GM19468 (cell line): ENCODE measurements at regions not wholly inside any gene's neighbourhood (a gene's known extent, or its start where the extent isn't known, plus 50 kb on each side); places are given as distances from the start of the nearest gene placed in this dataset.
"Not testable (repeated sequence)": the region's sequence is repeated elsewhere in the genome, so short reads cannot be mapped to it uniquely, and the experiment has no call there.

ENCODE experiments used
- ATAC-seq: cut with Tn5 transposase; IDR thresholded peaks from one replicate; pipeline ENCODE4 v1.9.1; 2021; ENCODE audit warnings: mild to moderate bottlenecking, moderate library complexity, moderate number of reproducible peaks; ENCODE audit not compliant: unreplicated experiment; ENCODE audit errors: extremely low read depth

DNA sequence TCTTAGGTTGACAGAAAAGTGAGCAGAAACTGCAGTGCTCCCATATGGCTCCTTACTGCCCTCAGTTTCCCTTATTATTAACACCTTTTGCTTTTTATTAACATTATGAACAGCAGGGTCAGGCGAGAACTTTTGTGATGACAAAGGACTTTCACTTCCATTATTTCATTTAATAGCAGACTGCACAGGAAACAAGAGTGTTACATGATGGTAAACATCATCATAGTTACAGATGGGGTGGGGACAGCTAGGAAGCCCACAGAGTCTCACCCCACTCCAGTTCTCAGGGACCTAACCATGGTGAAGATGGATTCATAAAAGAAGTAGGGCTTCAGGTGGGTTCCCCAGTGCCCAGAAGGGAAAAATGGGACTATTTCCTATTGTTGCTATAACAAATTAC is 110.1 kb upstream of the PELI2 start:
- ATAC-seq = no peak

DNA sequence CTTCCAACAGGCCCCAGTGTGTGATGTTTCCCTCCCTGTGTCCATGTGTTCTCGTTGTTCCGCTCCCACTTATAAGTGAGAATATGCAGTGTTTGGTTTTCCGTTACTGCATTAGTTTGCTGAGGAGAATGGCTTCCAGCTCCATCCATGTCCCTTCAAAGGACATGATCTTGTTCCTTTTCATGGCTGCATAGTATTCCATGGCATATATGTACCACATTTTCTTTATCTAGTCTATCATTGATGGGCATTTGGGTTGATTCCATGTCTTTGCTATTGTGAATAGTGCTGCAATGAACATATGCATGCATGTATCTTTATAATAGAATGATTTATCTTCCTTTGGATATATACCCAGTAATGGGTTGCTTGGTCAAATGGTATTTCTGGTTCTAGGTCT is 109.5 kb upstream of the PELI2 start:
- ATAC-seq = not testable (repeated sequence)

DNA sequence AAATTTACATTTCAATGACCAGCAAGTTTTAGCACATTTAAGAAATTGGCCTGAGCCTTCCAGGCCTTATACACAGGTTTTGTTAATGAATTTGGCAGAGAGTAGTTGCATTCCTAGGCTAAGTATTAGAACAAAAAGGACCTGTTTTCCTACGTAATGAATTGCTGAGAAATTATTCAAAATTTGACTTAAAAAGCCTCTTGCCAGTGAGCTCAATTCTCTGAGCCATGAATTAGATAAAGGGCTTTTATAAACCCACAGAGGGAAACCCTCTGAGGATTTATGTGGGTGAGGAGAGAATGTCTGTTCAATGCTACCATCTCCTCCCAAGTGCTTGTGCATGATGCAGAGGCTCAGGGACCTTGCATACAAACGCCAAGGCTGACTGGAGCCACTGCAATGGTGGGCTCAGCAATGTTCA is 94.5 kb upstream of the PELI2 start:
- no peak for ATAC-seq

DNA sequence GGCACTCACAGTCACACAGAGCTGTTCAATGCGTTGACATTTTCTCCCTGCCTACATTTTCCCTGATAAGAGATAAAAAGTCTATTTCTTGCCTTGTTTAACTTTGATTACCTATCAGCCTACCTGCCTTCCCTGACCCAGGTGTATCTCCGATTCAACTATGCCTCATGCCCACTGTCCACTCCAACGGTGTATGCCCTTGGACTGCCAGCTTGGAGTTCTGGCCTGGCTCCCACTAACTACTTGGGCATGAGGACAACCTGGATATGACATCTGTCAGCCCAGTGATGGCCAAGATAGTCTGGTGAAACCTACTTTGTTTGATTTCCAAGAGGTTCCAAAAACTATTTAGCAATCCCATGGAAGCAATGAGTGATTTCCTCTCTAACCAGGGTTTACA is 93.0 kb upstream of the PELI2 start:
- no peak for ATAC-seq

DNA sequence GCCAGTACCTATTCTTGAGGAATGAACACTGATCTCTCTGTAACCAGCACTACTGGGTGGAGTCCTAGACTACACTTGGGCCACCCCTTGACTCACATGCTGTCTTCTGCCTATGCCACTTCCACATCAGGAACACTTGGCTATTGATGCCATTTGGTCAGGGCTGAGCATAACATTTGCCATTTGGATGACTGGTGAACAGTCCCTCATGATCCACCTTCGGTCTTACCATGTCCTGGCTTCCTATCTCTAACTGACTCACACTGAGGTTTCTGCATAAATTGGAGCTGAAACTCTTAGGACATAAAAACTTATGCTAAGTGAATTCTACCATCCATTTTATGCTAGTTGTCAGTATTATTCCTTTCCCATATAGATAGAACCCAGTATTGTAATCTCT is 91.7 kb upstream of the PELI2 start:
- no peak for ATAC-seq

DNA sequence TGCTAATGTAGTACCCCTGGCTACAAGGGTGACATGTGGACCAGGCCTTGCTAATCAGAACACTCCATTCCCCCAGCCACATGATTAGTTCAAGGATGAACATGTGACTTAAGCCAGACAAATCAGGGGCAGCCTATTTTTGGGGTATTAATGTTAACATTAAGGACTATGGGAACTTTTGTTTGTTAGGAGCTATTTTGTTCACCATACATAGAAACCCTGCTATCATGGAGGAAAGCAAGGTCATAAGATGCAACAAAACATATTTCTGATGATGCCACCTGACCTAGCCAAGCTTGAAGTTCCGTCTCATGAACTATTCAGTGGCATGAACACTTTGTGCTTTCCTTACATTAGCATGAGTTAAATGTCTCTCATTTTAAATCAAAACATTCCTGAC is 90.8 kb upstream of the PELI2 start:
- no peak for ATAC-seq

DNA sequence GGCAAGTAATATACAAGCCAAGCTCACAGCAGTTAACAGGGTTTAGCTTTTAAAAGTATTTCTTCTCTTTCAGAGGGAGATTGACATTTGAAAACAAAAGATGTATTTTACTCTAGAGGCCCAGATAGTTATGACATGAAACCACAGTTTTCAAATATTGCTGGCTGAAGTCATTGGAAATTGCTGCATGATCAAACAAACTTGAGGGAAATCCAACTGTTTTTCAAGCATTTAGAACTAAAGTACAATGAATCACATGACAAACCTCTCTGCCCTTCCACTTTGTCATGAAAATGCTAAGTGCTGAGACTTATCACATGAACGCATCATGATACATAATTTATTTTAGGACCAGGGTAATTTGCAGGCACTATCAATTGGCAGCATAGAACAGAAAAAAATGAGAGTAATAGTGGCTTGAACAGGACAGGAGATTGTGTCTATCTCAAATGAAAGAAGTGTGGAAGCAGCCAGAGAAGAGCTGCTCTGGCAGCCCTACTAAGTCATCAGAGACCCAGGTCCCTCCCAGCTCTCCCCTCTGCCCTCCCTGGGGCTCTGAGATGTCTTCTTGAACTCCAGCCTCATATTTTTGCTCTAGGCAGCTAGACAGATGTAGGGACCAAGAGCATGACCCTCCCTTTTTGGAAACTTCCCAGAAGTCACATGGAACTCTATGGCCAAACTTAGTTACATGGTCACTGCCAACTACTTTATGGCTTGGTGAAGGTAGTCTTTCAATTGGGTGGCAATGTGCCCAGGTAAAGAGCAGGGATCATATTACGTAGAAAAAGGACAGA is 90.1 kb upstream of the PELI2 start:
- no peak for ATAC-seq

DNA sequence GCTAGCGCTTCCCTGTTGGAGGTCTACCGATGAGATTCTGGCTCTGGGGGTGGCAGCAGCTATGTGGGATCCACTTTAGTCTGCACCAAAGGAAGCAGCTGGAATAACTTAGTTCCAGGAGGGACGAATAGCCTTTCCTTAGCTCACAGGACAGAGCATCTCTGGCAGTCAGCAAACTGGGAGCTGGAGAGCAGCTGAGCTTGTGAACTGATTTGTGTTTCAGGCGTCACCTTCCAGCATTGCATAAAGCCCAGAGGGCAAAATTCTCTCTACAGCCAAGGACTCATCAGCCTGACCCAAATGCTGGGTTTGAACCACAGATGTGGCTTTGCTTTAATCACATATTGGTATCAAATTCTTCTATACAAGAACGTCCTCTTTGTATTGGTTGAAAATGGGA is 81.9 kb upstream of the PELI2 start:
- no peak for ATAC-seq

DNA sequence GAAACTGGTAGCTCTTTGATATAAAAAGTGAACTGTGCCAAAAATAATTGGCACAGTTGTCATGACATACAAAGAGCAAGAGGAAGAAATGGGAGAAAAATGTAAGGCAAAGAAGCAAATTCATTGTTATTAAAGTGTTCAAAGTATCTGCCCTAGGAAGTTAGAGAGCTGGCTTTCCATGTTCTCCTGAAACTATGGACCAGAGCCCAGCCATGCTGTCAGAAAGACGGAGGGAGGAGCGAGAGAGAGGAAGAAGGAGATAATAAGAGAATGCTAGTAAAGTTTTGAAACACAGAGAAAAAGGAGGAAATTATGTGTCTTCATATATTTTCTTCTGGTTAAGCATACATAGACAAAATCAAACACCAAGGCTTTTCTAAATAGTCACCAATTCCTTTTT is 78.1 kb upstream of the PELI2 start:
- ATAC-seq = no peak

DNA sequence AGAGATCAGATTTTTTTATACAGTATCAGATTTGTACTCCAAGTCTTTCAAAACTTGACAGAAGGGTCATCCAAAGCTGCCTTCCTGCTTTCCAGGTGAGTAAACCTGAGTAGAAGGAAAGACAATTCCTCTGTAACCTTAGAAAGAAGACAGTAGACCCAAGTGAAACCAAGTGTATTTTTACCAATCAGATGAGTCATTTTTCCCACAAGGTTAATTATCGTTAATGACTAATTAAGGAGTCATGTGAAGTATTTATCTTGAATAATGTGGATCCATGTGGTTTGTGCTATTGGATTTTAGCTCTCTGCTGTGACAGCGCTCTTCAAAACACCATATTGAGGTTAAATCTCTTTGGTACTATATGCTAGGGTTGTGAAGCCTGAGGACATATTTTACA is 74.0 kb upstream of the PELI2 start:
- no peak for ATAC-seq

DNA sequence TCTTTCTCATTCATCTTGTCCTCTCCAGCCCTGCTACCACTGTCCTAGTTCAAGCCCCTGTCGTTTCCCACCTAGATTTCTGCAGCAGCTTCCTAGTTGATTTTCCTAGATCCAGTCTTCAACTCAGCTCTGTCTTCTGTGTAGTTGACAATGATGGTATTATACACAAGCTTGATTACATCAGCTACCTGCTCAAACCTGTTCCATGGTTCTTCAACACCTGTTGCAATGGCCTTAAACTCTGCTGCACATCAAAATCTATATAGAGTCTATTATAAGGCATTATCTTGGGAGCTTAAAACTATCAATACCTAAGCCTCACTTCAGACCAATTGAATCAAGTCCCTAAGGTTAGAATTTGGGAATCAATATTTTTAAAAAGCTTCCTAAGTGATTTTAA is 71.7 kb upstream of the PELI2 start:
- no peak for ATAC-seq

DNA sequence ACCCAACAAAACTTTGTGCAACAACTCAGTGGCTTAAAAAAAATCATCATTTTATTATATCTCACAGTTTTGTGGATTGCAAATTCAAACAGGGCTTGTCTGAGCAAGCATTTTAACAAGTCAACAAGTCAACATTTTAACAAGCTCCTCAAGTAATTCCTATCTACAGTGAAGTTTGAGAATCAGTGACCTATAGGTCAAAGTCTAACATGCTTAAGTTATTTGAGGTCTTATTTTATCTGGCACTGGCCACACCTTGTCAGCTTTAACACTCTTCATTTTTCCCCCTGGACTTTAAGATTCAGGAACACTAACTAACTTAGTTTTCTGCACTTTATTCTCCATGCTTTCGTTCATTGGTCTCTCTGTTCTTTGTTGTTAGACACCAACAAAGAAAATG is 71.2 kb upstream of the PELI2 start:
- ATAC-seq = no peak

DNA sequence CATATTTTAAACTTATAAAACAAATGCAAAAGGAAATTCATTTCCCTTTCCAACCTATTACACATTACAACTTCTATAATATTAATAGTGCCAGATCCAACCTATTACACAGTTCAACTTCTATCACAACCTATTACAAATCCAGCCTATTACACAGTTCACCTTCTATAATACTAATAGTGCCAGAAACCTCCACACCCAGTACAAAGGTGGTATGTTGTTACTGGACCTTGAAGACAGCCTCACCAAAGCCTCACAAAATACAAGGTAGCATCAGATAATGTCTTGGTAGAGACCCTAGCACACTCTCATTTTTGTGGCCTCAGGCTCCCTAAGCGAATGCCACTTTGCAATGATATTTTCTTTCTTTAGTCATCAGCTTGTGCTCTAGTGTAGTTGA is 68.7 kb upstream of the PELI2 start:
- no peak for ATAC-seq

DNA sequence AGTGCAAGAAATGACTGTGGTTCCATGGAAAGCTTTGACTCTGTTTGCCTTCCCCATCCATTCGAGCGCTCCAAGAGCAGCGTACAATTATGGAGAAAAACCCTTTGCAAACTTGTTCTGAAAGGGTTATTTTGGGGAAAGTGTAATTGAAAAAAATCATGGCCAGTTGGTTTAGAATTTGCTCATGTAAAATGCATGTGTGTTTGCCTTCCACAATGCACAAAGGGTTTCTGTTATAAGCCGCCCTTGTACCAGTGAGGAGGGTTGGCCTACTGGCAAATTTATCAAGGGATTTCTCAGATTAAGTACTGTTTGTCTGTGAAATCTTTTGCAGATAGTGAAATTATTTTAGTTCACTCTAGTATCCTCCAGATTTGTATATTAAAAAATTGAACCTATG is 62.7 kb upstream of the PELI2 start:
- ATAC-seq = no peak

DNA sequence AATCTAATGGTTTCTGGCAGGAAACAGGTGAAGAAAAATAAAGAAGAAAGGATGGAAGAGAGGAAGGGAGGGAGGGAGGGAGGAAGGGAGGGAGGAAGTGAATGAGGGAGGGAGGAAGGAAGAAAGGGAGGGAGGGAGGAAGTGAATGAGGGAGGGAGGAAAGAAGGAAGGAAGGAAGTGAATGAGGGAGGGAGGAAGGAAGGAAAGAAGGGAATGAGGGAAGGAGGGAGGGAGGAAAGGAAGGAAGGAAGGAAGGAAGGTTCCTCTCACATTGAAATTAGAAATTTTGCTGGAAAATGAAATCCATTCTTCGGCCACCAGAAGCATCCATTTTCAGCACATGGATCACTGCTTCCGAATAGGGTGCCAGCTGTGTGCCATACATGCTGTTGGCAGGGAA is 62.2 kb upstream of the PELI2 start:
- ATAC-seq = no peak

DNA sequence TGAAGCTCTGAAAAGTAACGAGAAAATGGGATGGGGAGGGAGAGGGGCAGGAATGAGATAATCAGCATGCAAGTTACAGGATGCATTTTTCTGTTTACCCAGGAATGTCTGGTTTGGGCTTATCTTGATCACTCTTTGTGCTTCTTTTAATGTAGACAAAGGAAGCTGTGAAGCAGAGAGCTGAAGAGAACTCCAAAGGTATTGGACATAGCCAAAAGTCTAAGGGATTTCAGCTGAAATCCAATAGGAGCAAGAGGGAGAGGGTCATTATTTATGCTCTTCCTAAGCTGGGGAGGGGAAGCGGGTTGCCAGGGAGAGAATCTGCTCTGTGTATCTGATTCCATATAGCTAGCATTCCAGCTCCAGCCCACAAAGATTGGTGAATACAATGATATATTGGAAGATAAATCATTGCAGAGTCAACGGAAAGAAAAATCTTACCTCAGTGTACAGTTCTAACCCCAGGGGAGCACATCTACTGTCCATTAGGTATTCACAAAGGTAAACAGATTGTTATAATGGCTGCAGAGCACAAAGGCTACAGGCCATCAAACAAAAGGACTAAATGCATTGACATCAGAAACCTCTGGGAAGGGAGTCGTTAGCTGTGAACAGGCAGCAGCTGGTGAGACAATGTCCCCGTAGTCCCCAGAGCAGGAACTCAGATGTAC is 61.0 kb upstream of the PELI2 start:
- no peak for ATAC-seq

DNA sequence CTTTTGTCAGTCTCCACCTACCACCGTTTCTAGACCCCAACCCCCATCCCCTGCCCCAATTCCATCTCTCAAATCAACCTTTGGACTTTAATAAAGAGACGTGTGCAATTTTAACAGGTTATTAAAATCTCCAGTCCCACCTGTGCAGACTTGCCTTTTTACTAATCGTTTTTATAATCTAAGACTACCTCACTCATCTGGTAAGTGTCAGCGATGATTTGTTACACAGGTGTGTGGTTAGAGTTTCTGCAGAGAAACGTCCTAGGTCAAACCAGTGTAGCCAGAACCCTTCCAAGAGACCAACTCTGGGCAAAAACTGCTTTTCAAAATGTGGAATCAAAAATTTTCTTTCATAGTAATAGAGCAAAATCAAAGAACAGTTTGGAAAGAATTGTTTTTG is 60.4 kb upstream of the PELI2 start:
- ATAC-seq = no peak

DNA sequence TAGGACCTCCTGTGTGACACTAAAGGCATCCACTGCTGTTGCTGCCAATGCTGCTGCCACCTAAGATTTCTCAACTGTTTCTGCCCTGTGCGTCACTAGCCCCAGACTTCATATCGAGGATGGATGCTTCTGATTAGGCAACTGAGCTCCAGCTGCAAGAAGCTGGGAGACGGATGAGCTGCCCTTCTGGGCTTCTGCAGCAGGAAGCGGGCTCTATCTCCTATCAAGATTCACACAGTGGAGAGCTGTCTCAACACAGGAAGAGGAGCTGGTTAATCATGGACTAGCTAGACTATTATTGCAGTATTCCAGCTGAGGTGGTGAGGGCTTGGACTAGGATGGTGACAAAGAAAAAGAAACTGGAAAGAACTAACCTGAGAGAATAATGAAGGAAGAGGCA is 59.2 kb upstream of the PELI2 start:
- ATAC-seq = no peak

DNA sequence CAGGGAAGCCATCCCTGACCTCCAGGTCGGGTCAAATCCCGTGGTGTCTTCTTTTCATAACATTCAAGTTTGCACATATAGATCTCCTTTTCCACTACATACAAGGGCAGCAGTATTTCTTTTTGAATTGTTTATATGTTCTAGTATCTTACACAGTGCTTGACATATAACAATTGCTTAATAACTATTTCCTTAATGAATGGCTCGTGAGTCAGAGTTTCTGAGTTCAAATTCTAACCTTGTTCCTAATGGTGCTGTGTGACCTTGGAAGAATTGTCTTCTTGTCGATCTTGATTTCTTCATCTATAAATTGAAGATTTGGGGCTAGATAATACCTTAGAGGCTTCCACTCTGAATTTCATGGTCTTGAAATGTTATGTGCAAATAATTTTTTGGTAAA is 57.2 kb upstream of the PELI2 start:
- no peak for ATAC-seq

DNA sequence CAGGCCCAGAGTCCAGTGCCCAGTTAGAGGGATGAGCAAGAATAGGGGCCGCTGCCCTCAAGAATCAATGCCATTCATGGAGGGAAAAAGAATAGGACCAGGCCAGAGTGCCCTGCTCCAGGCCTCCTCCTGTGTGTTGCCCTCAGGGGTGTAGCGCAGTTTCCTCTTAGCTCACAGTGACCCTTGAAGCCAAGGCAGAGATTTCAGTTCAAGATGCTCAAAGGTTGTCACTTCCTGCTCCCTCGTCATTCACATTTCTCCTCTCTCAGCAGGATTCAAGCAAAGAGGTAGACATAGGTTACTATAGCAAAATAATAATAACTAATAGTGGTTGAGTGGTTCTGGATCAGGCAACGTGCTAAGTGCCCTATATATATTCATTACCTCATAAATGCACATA is 55.1 kb upstream of the PELI2 start:
- no peak for ATAC-seq

DNA sequence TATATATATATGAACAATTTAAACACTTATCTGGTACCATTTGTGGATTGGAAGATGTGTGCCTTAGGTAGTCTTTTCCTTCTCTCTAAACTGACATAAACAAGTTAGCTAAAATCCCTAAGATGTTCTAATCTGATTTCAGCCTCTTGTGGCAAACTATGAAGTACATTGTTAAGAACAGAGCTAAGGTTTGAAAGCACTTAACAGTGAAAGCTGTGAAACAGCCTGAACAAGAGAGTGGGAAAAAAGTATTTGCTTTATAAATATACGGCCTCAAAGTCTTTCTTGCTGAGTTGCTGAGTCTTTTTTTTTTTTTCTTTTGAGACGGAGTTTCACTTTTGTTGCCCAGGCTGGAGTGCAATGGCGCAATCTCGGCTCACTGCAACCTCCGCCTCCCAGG is 53.7 kb upstream of the PELI2 start:
- no peak for ATAC-seq

DNA sequence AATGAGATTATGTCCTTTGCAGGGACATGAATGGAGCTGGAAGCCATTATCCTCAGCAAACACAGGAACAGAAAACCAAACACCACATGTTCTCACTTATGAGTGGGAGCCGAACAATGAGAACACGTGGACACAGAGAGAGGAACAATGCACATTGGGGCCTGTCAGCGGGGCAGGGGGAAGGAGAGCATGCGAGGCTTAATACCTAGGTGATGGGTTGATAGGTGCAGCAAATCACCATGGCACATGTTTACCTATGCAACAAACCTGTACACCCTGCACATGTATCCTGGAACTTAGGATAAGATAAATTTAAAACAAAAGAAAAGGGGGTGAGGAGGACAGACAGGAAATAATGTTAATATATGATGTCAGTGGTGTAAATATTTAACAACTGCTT is 53.0 kb upstream of the PELI2 start:
- not testable (repeated sequence) for ATAC-seq
